ENCODE measurements at regions not wholly inside any gene's neighbourhood (a gene's known extent, or its start where the extent isn't known, plus 50 kb on each side); places are given as distances from the start of the nearest gene placed in this dataset.
"Not testable (repeated sequence)": the region's sequence is repeated elsewhere in the genome, so short reads cannot be mapped to it uniquely, and the experiment has no call there.

- peaks cover 22% of the 10 kb centered on the region for H3K27me3 ChIP-seq (replicated peaks; ENCODE audit: control insufficient read depth, insufficient read depth, low read length)
- no peak overlapping the region for H3K4me3 ChIP-seq (ENCODE audit: low read length)
- no peaks in the 10 kb centered on the region for H3K9me3 ChIP-seq (ENCODE audit: control insufficient read depth, low read length)
- H3K9ac ChIP-seq (ENCODE audit: low read length): no peak overlapping the region
- no peaks in the 10 kb centered on the region for H3K4me1 ChIP-seq (ENCODE audit: control insufficient read depth, insufficient read depth, low read length)
- no peaks in the 10 kb centered on the region for H3K36me3 ChIP-seq (ENCODE audit: control insufficient read depth, insufficient read depth, low read length, severe bottlenecking)
- no peak for DNase-seq (ENCODE audit: low read depth)
Measured at GRCh38 chr2:47708801-47709499, 74.0 kb upstream of the MSH6 start.

- peaks cover 7% of the 10 kb centered on the region for H3K9me3 ChIP-seq (ENCODE audit: control insufficient read depth, low read length)
- H3K4me1 ChIP-seq (ENCODE audit: control insufficient read depth, insufficient read depth, low read length): no peaks in the 10 kb centered on the region
- H3K9ac ChIP-seq (ENCODE audit: low read length): no peak overlapping the region
Measured at GRCh38 chr2:47704287-47704686, 78.7 kb upstream of the MSH6 start.

GRCh38 chr2:47699533-47700215 is 83.3 kb upstream of the MSH6 start:
- Histone ChIP-seq H3K27me3 (replicated peaks; ENCODE audit: control insufficient read depth, insufficient read depth, low read length) (peaks cover 19% of the 10 kb centered on the region), H3K4me3 (ENCODE audit: low read length) (no peak overlapping the region), H3K4me1 (ENCODE audit: control insufficient read depth, insufficient read depth, low read length) (peaks cover 10% of the 10 kb centered on the region), H3K36me3 (ENCODE audit: control insufficient read depth, insufficient read depth, low read length, severe bottlenecking) (no peaks in the 10 kb centered on the region), H3K9ac (ENCODE audit: low read length) (no peak overlapping the region), H3K9me3 (ENCODE audit: control insufficient read depth, low read length) (peaks cover 7% of the 10 kb centered on the region)
- DNase-seq (ENCODE audit: low read depth): no peak

More at GRCh38 chr2:47704287-47704686, 78.7 kb upstream of the MSH6 start:
- DNase-seq (ENCODE audit: low read depth): no peak
- Histone ChIP-seq H3K27me3 (replicated peaks; ENCODE audit: control insufficient read depth, insufficient read depth, low read length) (peaks cover 21% of the 10 kb centered on the region), H3K4me3 (ENCODE audit: low read length) (no peak overlapping the region), H3K36me3 (ENCODE audit: control insufficient read depth, insufficient read depth, low read length, severe bottlenecking) (no peaks in the 10 kb centered on the region)

- peaks cover 17% of the 10 kb centered on the region for H3K27me3 ChIP-seq (replicated peaks; ENCODE audit: control insufficient read depth, insufficient read depth, low read length)
- H3K4me1 ChIP-seq (ENCODE audit: control insufficient read depth, insufficient read depth, low read length); H3K9ac ChIP-seq (ENCODE audit: low read length); H3K4me3 ChIP-seq (ENCODE audit: low read length); DNase-seq (ENCODE audit: low read depth); H3K36me3 ChIP-seq (ENCODE audit: control insufficient read depth, insufficient read depth, low read length, severe bottlenecking); H3K9me3 ChIP-seq (ENCODE audit: control insufficient read depth, low read length): not testable (repeated sequence)
Measured at GRCh38 chr2:47698436-47698972, 84.4 kb upstream of the MSH6 start.

GRCh38 chr2:47697681-47698435 is 85.1 kb upstream of the MSH6 start:
- H3K9ac ChIP-seq (ENCODE audit: low read length); H3K36me3 ChIP-seq (ENCODE audit: control insufficient read depth, insufficient read depth, low read length, severe bottlenecking); DNase-seq (ENCODE audit: low read depth); H3K4me3 ChIP-seq (ENCODE audit: low read length); H3K4me1 ChIP-seq (ENCODE audit: control insufficient read depth, insufficient read depth, low read length); H3K9me3 ChIP-seq (ENCODE audit: control insufficient read depth, low read length): not testable (repeated sequence)
- peaks cover 16% of the 10 kb centered on the region for H3K27me3 ChIP-seq (replicated peaks; ENCODE audit: control insufficient read depth, insufficient read depth, low read length)

GRCh38 chr2:47697000-47697601 is 85.8 kb upstream of the MSH6 start:
- Histone ChIP-seq H3K27me3 (replicated peaks; ENCODE audit: control insufficient read depth, insufficient read depth, low read length) (peaks cover 16% of the 10 kb centered on the region), H3K36me3 (ENCODE audit: control insufficient read depth, insufficient read depth, low read length, severe bottlenecking) (no peaks in the 10 kb centered on the region), H3K4me1 (ENCODE audit: control insufficient read depth, insufficient read depth, low read length) (peaks cover 10% of the 10 kb centered on the region), H3K9ac (ENCODE audit: low read length) (no peak overlapping the region), H3K9me3 (ENCODE audit: control insufficient read depth, low read length) (peaks cover 7% of the 10 kb centered on the region), H3K4me3 (ENCODE audit: low read length) (no peak overlapping the region)
- no peak for DNase-seq (ENCODE audit: low read depth)

- Histone ChIP-seq H3K36me3 (ENCODE audit: control insufficient read depth, insufficient read depth, low read length, severe bottlenecking) (no peaks in the 10 kb centered on the region), H3K9ac (ENCODE audit: low read length) (no peak overlapping the region), H3K4me1 (ENCODE audit: control insufficient read depth, insufficient read depth, low read length) (peaks cover 10% of the 10 kb centered on the region), H3K9me3 (ENCODE audit: control insufficient read depth, low read length) (peaks cover 7% of the 10 kb centered on the region), H3K4me3 (ENCODE audit: low read length) (no peak overlapping the region), H3K27me3 (replicated peaks; ENCODE audit: control insufficient read depth, insufficient read depth, low read length) (peaks cover 16% of the 10 kb centered on the region)
- no peak for DNase-seq (ENCODE audit: low read depth)
Measured at GRCh38 chr2:47696478-47696831, 86.5 kb upstream of the MSH6 start.

- DNase-seq (ENCODE audit: low read depth): no peak
- H3K27me3 ChIP-seq (replicated peaks; ENCODE audit: control insufficient read depth, insufficient read depth, low read length): peaks cover 16% of the 10 kb centered on the region
Measured at GRCh38 chr2:47695800-47696477, 87.0 kb upstream of the MSH6 start.

GRCh38 chr2:47694451-47694850 is 88.5 kb upstream of the MSH6 start:
- peaks cover 16% of the 10 kb centered on the region for H3K27me3 ChIP-seq (replicated peaks; ENCODE audit: control insufficient read depth, insufficient read depth, low read length)
- H3K9me3 ChIP-seq (ENCODE audit: control insufficient read depth, low read length); DNase-seq (ENCODE audit: low read depth); H3K4me3 ChIP-seq (ENCODE audit: low read length); H3K4me1 ChIP-seq (ENCODE audit: control insufficient read depth, insufficient read depth, low read length); H3K9ac ChIP-seq (ENCODE audit: low read length); H3K36me3 ChIP-seq (ENCODE audit: control insufficient read depth, insufficient read depth, low read length, severe bottlenecking): not testable (repeated sequence)

More at GRCh38 chr2:47695800-47696477, 87.0 kb upstream of the MSH6 start:
- Histone ChIP-seq H3K9me3 (ENCODE audit: control insufficient read depth, low read length) (peaks cover 7% of the 10 kb centered on the region), H3K9ac (ENCODE audit: low read length) (no peak overlapping the region), H3K4me1 (ENCODE audit: control insufficient read depth, insufficient read depth, low read length) (peaks cover 10% of the 10 kb centered on the region), H3K36me3 (ENCODE audit: control insufficient read depth, insufficient read depth, low read length, severe bottlenecking) (no peaks in the 10 kb centered on the region), H3K4me3 (ENCODE audit: low read length) (no peak overlapping the region)

- H3K4me1 ChIP-seq (ENCODE audit: control insufficient read depth, insufficient read depth, low read length); H3K36me3 ChIP-seq (ENCODE audit: control insufficient read depth, insufficient read depth, low read length, severe bottlenecking); DNase-seq (ENCODE audit: low read depth); H3K9me3 ChIP-seq (ENCODE audit: control insufficient read depth, low read length); H3K4me3 ChIP-seq (ENCODE audit: low read length); H3K9ac ChIP-seq (ENCODE audit: low read length); H3K27me3 ChIP-seq (replicated peaks; ENCODE audit: control insufficient read depth, insufficient read depth, low read length): not testable (repeated sequence)
Measured at GRCh38 chr2:47690706-47691325, 92.1 kb upstream of the MSH6 start.

Data from adipocyte (in vitro differentiated cells).